Osteocyte (in vitro differentiated cells): ENCODE measurements at regions not wholly inside any gene's neighbourhood (a gene's known extent, or its start where the extent isn't known, plus 50 kb on each side); places are given as distances from the start of the nearest gene placed in this dataset.

ENCODE experiments used
- DNase-seq: peaks from one replicate; pipeline ENCODE4 v3.0.0; 2021; ENCODE audit warnings: mixed read lengths; ENCODE audit not compliant: unreplicated experiment; ENCODE audit errors: extremely low spot score
- H3K27ac Mint-ChIP-seq: one replicate; pipeline ENCODE4 v1.8.0; 2021; ENCODE audit warnings: mild to moderate bottlenecking, mixed read lengths; ENCODE audit not compliant: unreplicated experiment
- H3K27me3 Mint-ChIP-seq: one replicate; pipeline ENCODE4 v1.8.0; 2021; ENCODE audit warnings: mixed read lengths; ENCODE audit not compliant: unreplicated experiment
- H3K36me3 Mint-ChIP-seq: one replicate; pipeline ENCODE4 v1.8.0; 2021; ENCODE audit warnings: mixed read lengths; ENCODE audit not compliant: unreplicated experiment
- H3K4me1 Mint-ChIP-seq: one replicate; pipeline ENCODE4 v1.8.0; 2021; ENCODE audit warnings: mixed read lengths; ENCODE audit not compliant: unreplicated experiment
- H3K4me3 Mint-ChIP-seq: one replicate; pipeline ENCODE4 v1.8.0; 2021; ENCODE audit warnings: mild to moderate bottlenecking, moderate library complexity, mixed read lengths; ENCODE audit not compliant: unreplicated experiment
- H3K9me3 Mint-ChIP-seq: one replicate; pipeline ENCODE4 v1.8.0; 2021; ENCODE audit warnings: mixed read lengths; ENCODE audit not compliant: unreplicated experiment
- TF ChIP-seq, protein P1 (sequence below): fragments of 200-600 bp; sonication (generic); IDR thresholded peaks from 2 replicates; pipeline ENCODE4 v1.5.0; 2021; ENCODE audit warnings: antibody characterized with exemption, mild to moderate bottlenecking, moderate library complexity

DNA sequence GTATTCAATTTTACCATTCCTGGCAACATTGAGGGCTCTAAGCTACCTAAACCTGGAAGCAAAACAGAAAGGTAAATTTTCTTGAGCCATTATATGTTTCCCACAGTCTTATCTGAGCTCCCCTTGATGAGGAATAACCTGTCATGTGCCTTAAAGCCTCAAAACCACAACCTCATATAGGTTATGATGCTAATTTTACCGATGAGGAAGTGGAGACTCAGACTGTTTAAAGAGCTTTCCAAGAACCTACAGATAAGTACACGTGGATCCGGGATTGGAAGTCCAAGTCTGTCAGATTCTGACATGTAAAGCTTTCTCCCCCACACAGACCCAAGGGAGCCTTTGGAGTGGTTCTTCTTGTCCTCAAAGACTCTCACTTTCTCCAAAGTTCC lies 140.5 kb downstream of the SEMA6D start:
- Mint-ChIP-seq H3K27ac (no peak overlapping the region), H3K4me3 (no peak overlapping the region), H3K4me1 (peaks cover 16% of the 10 kb centered on the region), H3K27me3 (peaks cover 9% of the 10 kb centered on the region), H3K9me3 (no peaks in the 10 kb centered on the region), H3K36me3 (no peaks in the 10 kb centered on the region)
- TF ChIP-seq, protein P1, sequence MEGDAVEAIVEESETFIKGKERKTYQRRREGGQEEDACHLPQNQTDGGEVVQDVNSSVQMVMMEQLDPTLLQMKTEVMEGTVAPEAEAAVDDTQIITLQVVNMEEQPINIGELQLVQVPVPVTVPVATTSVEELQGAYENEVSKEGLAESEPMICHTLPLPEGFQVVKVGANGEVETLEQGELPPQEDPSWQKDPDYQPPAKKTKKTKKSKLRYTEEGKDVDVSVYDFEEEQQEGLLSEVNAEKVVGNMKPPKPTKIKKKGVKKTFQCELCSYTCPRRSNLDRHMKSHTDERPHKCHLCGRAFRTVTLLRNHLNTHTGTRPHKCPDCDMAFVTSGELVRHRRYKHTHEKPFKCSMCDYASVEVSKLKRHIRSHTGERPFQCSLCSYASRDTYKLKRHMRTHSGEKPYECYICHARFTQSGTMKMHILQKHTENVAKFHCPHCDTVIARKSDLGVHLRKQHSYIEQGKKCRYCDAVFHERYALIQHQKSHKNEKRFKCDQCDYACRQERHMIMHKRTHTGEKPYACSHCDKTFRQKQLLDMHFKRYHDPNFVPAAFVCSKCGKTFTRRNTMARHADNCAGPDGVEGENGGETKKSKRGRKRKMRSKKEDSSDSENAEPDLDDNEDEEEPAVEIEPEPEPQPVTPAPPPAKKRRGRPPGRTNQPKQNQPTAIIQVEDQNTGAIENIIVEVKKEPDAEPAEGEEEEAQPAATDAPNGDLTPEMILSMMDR: no peak
- DNase-seq: no peak

DNA sequence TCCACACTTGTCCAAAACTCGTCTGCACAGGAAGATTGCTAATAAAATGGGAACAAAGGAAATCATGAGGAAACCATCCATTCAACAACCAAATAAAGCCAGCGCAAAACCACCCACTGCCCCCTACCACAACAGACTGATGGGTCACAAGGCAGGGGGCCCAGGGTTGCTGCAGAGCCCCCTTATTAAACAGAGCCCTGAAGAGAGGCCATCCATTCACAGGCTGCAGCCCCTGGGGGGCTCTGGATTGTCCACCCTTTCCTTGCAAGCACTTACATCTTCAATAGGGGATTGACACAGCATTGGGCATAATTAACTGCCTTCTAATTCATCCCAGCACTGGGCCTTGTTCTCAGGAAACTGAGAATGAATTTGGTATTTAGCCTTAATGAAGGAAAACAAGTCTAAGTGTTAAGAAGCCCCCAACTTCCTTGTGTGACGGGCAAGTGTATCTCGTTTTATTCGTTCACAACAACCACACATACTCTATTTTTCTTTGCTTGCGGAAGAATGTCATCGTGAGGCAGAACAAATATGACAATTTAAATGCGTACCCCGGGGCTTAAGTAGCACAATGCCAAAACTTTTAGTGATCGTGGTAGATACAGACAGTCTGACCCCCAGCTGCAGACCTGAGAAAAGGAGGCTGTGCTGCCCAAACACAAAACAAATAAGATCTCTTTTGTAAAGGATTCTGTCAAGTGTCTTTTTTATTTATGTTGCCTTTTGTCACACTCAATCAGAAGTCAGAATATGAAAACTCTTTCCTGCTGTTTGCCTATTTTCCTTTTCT lies 144.0 kb downstream of the SEMA6D start:
- DNase-seq: no peak
- Mint-ChIP-seq H3K4me3 (no peak overlapping the region), H3K36me3 (no peaks in the 10 kb centered on the region), H3K27me3 (peaks cover 4% of the 10 kb centered on the region), H3K4me1 (peaks cover 16% of the 10 kb centered on the region), H3K27ac (peak overlapping the region; percentile 20), H3K9me3 (peaks cover 4% of the 10 kb centered on the region)
- TF ChIP-seq, protein P1: no peak

DNA sequence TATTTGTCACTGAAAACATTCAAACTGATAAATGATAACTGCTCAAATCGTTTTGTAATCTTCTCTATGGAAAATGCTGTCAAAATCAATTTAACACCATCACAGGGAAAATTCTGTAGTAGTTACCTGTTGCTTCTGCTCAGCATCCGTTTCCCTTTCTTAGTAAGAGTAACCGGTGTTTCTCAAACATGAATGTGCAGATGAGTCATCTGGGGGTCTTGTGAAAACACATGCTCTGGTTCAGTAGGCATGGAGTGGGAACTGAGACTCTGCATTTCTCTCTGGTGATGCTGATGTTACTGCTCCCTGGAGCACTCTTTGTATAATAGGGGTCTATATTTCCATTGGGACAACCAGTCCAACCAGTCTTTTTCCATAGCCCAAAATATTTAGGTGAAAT lies 145.1 kb downstream of the SEMA6D start:
- peaks cover 4% of the 10 kb centered on the region for H3K9me3 Mint-ChIP-seq
- peaks cover 4% of the 10 kb centered on the region for H3K27me3 Mint-ChIP-seq
- no peak for DNase-seq
- H3K4me1 Mint-ChIP-seq: peaks cover 16% of the 10 kb centered on the region
- no peak overlapping the region for H3K4me3 Mint-ChIP-seq
- TF ChIP-seq, protein P1: no peak
- no peaks in the 10 kb centered on the region for H3K36me3 Mint-ChIP-seq
- H3K27ac Mint-ChIP-seq: no peak overlapping the region

DNA sequence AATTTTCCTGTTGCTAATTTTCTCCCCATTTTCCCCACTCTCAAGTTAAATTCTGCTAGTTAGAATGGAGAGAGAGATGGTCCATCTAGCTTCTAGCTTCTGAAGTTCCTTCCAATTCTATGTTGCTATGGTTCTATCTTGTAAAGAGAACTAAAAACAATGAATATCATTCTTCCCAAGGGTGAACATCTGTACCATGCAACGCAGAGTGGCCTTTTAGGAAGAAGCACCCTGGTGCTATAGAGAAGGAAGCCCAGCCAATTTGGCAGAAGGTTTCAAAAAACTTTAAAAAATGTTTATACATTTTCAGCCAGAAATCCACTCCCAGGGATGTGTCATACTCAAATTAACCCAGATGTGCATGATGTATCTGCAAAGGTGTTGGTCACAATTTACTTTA lies 149.1 kb downstream of the SEMA6D start:
- peaks cover 13% of the 10 kb centered on the region for H3K9me3 Mint-ChIP-seq
- TF ChIP-seq, protein P1: no peak
- peaks cover 25% of the 10 kb centered on the region for H3K4me1 Mint-ChIP-seq
- no peak overlapping the region for H3K4me3 Mint-ChIP-seq
- DNase-seq: no peak
- H3K27me3 Mint-ChIP-seq: peaks cover 4% of the 10 kb centered on the region
- H3K27ac Mint-ChIP-seq: no peak overlapping the region
- H3K36me3 Mint-ChIP-seq: no peaks in the 10 kb centered on the region

DNA sequence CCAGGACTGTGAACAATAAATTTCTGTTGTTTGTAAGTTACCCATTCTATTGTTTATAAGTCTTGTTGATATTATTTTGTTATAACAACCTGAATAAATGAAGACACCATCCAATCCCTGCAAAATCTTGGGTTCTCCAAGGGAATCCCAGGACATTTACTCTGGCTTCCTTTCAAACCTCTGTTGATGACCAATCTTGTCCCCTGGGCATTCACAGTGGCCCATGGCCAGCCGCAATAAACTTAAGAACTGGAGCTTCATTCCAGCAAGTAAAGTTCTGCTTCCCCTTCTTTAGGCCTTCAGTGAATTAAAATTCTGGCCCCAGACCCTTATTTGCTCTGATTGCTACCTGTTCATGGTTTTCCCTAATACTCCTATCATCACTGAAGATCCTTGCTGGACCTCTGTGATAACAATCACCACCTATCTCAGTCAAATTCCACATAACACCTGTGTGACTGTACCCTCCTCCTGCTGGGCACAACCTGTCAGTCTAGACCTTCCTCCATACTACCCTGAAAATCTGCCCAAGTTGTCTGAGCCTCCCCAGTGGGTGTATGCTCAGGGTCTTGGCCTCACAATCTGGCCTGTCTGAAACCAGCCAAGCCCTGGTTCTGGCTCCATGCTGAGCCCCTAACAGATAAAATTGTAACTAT lies 153.1 kb downstream of the SEMA6D start:
- H3K27ac Mint-ChIP-seq: peak overlapping the region; percentile 90
- no peak overlapping the region for H3K4me3 Mint-ChIP-seq
- no peaks in the 10 kb centered on the region for H3K36me3 Mint-ChIP-seq
- no peaks in the 10 kb centered on the region for H3K27me3 Mint-ChIP-seq
- H3K9me3 Mint-ChIP-seq: peaks cover 17% of the 10 kb centered on the region
- no peak for DNase-seq
- peaks cover 54% of the 10 kb centered on the region for H3K4me1 Mint-ChIP-seq
- TF ChIP-seq, protein P1: no peak
